IgD-negative memory B cell (primary cell): ENCODE measurements at regions not wholly inside any gene's neighbourhood (a gene's known extent, or its start where the extent isn't known, plus 50 kb on each side); places are given as distances from the start of the nearest gene placed in this dataset.
A peak's percentile ranks its signal among the peaks of the same experiment; 100 is the strongest.
"Not testable (repeated sequence)": the region's sequence is repeated elsewhere in the genome, so short reads cannot be mapped to it uniquely, and the experiment has no call there.

Source experiments
- H3K27ac Mint-ChIP-seq, 3 donors: one replicate each; pipeline ENCODE4 v1.8.0; 2020 to 2022; ENCODE audit warnings: mild to moderate bottlenecking in 3 of 3, mixed read lengths in 3 of 3, moderate library complexity in 1 of 3
- H3K27me3 Mint-ChIP-seq: one replicate; pipeline ENCODE4 v1.8.0; 2021; ENCODE audit warnings: mixed read lengths
- H3K36me3 Mint-ChIP-seq: one replicate; pipeline ENCODE4 v1.8.0; 2020; ENCODE audit warnings: mild to moderate bottlenecking, mixed read lengths
- H3K4me1 Mint-ChIP-seq, 3 donors: one replicate each; pipeline ENCODE4 v1.8.0; 2020 to 2022; ENCODE audit warnings: mixed read lengths in 3 of 3, mild to moderate bottlenecking in 1 of 3
- H3K4me3 Mint-ChIP-seq, 4 donors: one replicate each; pipeline ENCODE4 v1.8.0; 2020 to 2022; ENCODE audit warnings: mild to moderate bottlenecking in 4 of 4, mixed read lengths in 4 of 4, moderate library complexity in 3 of 4
- H3K9me3 Mint-ChIP-seq, 3 donors: one replicate each; pipeline ENCODE4 v1.8.0; 2020 to 2021; ENCODE audit warnings: mixed read lengths in 3 of 3, mild to moderate bottlenecking in 1 of 3

GRCh38 chr1:219042769-219043168 lies 130.9 kb upstream of the LYPLAL1 start:
- Mint-ChIP-seq H3K9me3 (peaks cover 0 to 9% (median 0%) of the 10 kb centered on the region in 3 donors), H3K4me3 (no peak overlapping the region), H3K36me3 (peaks cover 6% of the 10 kb centered on the region), H3K27me3 (no peaks in the 10 kb centered on the region), H3K27ac (no peak overlapping the region), H3K4me1 (no peaks in the 10 kb centered on the region)

- H3K27ac Mint-ChIP-seq, result no peak overlapping the region
- H3K4me1 Mint-ChIP-seq, result peaks cover 0 to 1% (median 0%) of the 10 kb centered on the region in 3 donors
- H3K9me3 Mint-ChIP-seq, result peaks cover 0 to 11% (median 0%) of the 10 kb centered on the region in 3 donors
- H3K4me3 Mint-ChIP-seq, result no peak overlapping the region
- H3K27me3 Mint-ChIP-seq, result peaks cover 2% of the 10 kb centered on the region
- peaks cover 6% of the 10 kb centered on the region for H3K36me3 Mint-ChIP-seq
Observed at GRCh38 chr1:219045246-219045645, 128.4 kb upstream of the LYPLAL1 start.

GRCh38 chr1:219049501-219049900 lies 124.2 kb upstream of the LYPLAL1 start:
- Mint-ChIP-seq H3K4me3 (no peak overlapping the region), H3K36me3 (peaks cover 4% of the 10 kb centered on the region), H3K27ac (no peak overlapping the region), H3K4me1 (peaks cover 0 to 1% (median 0%) of the 10 kb centered on the region in 3 donors), H3K9me3 (peaks cover 0 to 1% (median 0%) of the 10 kb centered on the region in 3 donors), H3K27me3 (peaks cover 2% of the 10 kb centered on the region)

- H3K4me1 Mint-ChIP-seq, result peaks cover 0 to 1% (median 0%) of the 10 kb centered on the region in 3 donors
- peaks cover 4% of the 10 kb centered on the region for H3K36me3 Mint-ChIP-seq
- peaks cover 2% of the 10 kb centered on the region for H3K27me3 Mint-ChIP-seq
- no peak overlapping the region for H3K27ac Mint-ChIP-seq
- H3K9me3 Mint-ChIP-seq, result peaks cover 0 to 1% (median 0%) of the 10 kb centered on the region in 3 donors
- H3K4me3 Mint-ChIP-seq, result no peak overlapping the region
Observed at GRCh38 chr1:219050086-219050821, 123.4 kb upstream of the LYPLAL1 start.

- peaks cover 0 to 1% (median 0%) of the 10 kb centered on the region in 3 donors for H3K4me1 Mint-ChIP-seq
- H3K4me3 Mint-ChIP-seq, result no peak overlapping the region
- peaks cover 4% of the 10 kb centered on the region for H3K36me3 Mint-ChIP-seq
- H3K9me3 Mint-ChIP-seq, result peaks cover 0 to 3% (median 0%) of the 10 kb centered on the region in 3 donors
- H3K27me3 Mint-ChIP-seq, result peaks cover 2% of the 10 kb centered on the region
- no peak overlapping the region for H3K27ac Mint-ChIP-seq
Observed at GRCh38 chr1:219050822-219051125, 122.9 kb upstream of the LYPLAL1 start.

GRCh38 chr1:219051547-219051946 lies 122.1 kb upstream of the LYPLAL1 start:
- peaks cover 0 to 3% (median 0%) of the 10 kb centered on the region in 3 donors for H3K9me3 Mint-ChIP-seq
- peaks cover 0 to 1% (median 0%) of the 10 kb centered on the region in 3 donors for H3K4me1 Mint-ChIP-seq
- H3K27me3 Mint-ChIP-seq, result peaks cover 2% of the 10 kb centered on the region
- no peak overlapping the region for H3K27ac Mint-ChIP-seq
- no peak overlapping the region for H3K4me3 Mint-ChIP-seq
- peaks cover 4% of the 10 kb centered on the region for H3K36me3 Mint-ChIP-seq

GRCh38 chr1:219058891-219059820 lies 114.5 kb upstream of the LYPLAL1 start:
- no peaks in the 10 kb centered on the region for H3K27me3 Mint-ChIP-seq
- H3K9me3 Mint-ChIP-seq, result peaks cover 0 to 8% (median 2%) of the 10 kb centered on the region in 3 donors
- no peak overlapping the region for H3K27ac Mint-ChIP-seq
- peaks cover 0 to 13% (median 9%) of the 10 kb centered on the region in 3 donors for H3K4me1 Mint-ChIP-seq
- peaks cover 2% of the 10 kb centered on the region for H3K36me3 Mint-ChIP-seq
- H3K4me3 Mint-ChIP-seq, result peak overlapping the region in 1 of 4 donors; percentile 2

GRCh38 chr1:219060798-219061197 lies 112.9 kb upstream of the LYPLAL1 start:
- H3K27ac Mint-ChIP-seq, result peak overlapping the region in 1 of 3 donors; percentile 35
- H3K36me3 Mint-ChIP-seq, result peaks cover 2% of the 10 kb centered on the region
- peaks cover 8 to 17% (median 13%) of the 10 kb centered on the region in 3 donors for H3K4me1 Mint-ChIP-seq
- H3K4me3 Mint-ChIP-seq, result no peak overlapping the region
- peaks cover 0 to 8% (median 0%) of the 10 kb centered on the region in 3 donors for H3K9me3 Mint-ChIP-seq
- no peaks in the 10 kb centered on the region for H3K27me3 Mint-ChIP-seq

GRCh38 chr1:219062161-219062560 lies 111.5 kb upstream of the LYPLAL1 start:
- Mint-ChIP-seq H3K36me3 (peaks cover 2% of the 10 kb centered on the region), H3K4me3 (no peak overlapping the region), H3K9me3 (peaks cover 0 to 3% (median 0%) of the 10 kb centered on the region in 3 donors), H3K27ac (no peak overlapping the region), H3K27me3 (no peaks in the 10 kb centered on the region), H3K4me1 (peaks cover 17 to 23% (median 22%) of the 10 kb centered on the region in 3 donors)

- peaks cover 15 to 17% (median 16%) of the 10 kb centered on the region in 3 donors for H3K4me1 Mint-ChIP-seq
- H3K9me3 Mint-ChIP-seq, result peaks cover 0 to 13% (median 3%) of the 10 kb centered on the region in 3 donors
- no peaks in the 10 kb centered on the region for H3K27me3 Mint-ChIP-seq
- H3K4me3 Mint-ChIP-seq, result no peak overlapping the region
- H3K36me3 Mint-ChIP-seq, result no peaks in the 10 kb centered on the region
- no peak overlapping the region for H3K27ac Mint-ChIP-seq
Observed at GRCh38 chr1:219066098-219066497, 107.6 kb upstream of the LYPLAL1 start.

GRCh38 chr1:219066631-219067349 lies 106.9 kb upstream of the LYPLAL1 start:
- no peaks in the 10 kb centered on the region for H3K36me3 Mint-ChIP-seq
- peaks cover 15 to 17% (median 16%) of the 10 kb centered on the region in 3 donors for H3K4me1 Mint-ChIP-seq
- H3K9me3 Mint-ChIP-seq, result peaks cover 0 to 14% (median 3%) of the 10 kb centered on the region in 3 donors
- no peak overlapping the region for H3K27ac Mint-ChIP-seq
- H3K27me3 Mint-ChIP-seq, result no peaks in the 10 kb centered on the region
- H3K4me3 Mint-ChIP-seq, result peak overlapping the region in 1 of 4 donors; percentile 14

GRCh38 chr1:219067350-219067712 lies 106.3 kb upstream of the LYPLAL1 start:
- Mint-ChIP-seq H3K27ac (no peak overlapping the region), H3K36me3 (no peaks in the 10 kb centered on the region), H3K4me1 (peaks cover 15 to 17% (median 16%) of the 10 kb centered on the region in 3 donors), H3K9me3 (peaks cover 2 to 20% (median 3%) of the 10 kb centered on the region in 3 donors), H3K27me3 (no peaks in the 10 kb centered on the region), H3K4me3 (no peak overlapping the region)

GRCh38 chr1:219070395-219070794 lies 103.3 kb upstream of the LYPLAL1 start:
- H3K9me3 Mint-ChIP-seq, result peaks cover 3 to 24% (median 5%) of the 10 kb centered on the region in 3 donors
- H3K27ac Mint-ChIP-seq, H3K4me3 Mint-ChIP-seq, H3K36me3 Mint-ChIP-seq, H3K27me3 Mint-ChIP-seq: not testable (repeated sequence)
- peaks cover 13 to 16% (median 13%) of the 10 kb centered on the region in 3 donors for H3K4me1 Mint-ChIP-seq

GRCh38 chr1:219071209-219071608 lies 102.5 kb upstream of the LYPLAL1 start:
- Mint-ChIP-seq H3K9me3 (peaks cover 3 to 24% (median 5%) of the 10 kb centered on the region in 3 donors), H3K4me1 (peaks cover 5 to 8% (median 5%) of the 10 kb centered on the region in 3 donors), H3K27ac (no peak overlapping the region), H3K27me3 (no peaks in the 10 kb centered on the region), H3K4me3 (no peak overlapping the region), H3K36me3 (peaks cover 2% of the 10 kb centered on the region)
